Osteocyte (in vitro differentiated cells): ENCODE measurements at regions not wholly inside any gene's neighbourhood (a gene's known extent, or its start where the extent isn't known, plus 50 kb on each side); places are given as distances from the start of the nearest gene placed in this dataset.
A peak's percentile ranks its signal among the peaks of the same experiment; 100 is the strongest.

Experiments
- DNase-seq: peaks from one replicate; pipeline ENCODE4 v3.0.0; 2021; ENCODE audit warnings: mixed read lengths; ENCODE audit not compliant: unreplicated experiment; ENCODE audit errors: extremely low spot score
- H3K27ac Mint-ChIP-seq: one replicate; pipeline ENCODE4 v1.8.0; 2021; ENCODE audit warnings: mild to moderate bottlenecking, mixed read lengths; ENCODE audit not compliant: unreplicated experiment
- H3K27me3 Mint-ChIP-seq: one replicate; pipeline ENCODE4 v1.8.0; 2021; ENCODE audit warnings: mixed read lengths; ENCODE audit not compliant: unreplicated experiment
- H3K36me3 Mint-ChIP-seq: one replicate; pipeline ENCODE4 v1.8.0; 2021; ENCODE audit warnings: mixed read lengths; ENCODE audit not compliant: unreplicated experiment
- H3K4me1 Mint-ChIP-seq: one replicate; pipeline ENCODE4 v1.8.0; 2021; ENCODE audit warnings: mixed read lengths; ENCODE audit not compliant: unreplicated experiment
- H3K4me3 Mint-ChIP-seq: one replicate; pipeline ENCODE4 v1.8.0; 2021; ENCODE audit warnings: mild to moderate bottlenecking, moderate library complexity, mixed read lengths; ENCODE audit not compliant: unreplicated experiment
- H3K9me3 Mint-ChIP-seq: one replicate; pipeline ENCODE4 v1.8.0; 2021; ENCODE audit warnings: mixed read lengths; ENCODE audit not compliant: unreplicated experiment
- CTCF ChIP-seq: fragments of 200-600 bp; sonication (generic); IDR thresholded peaks from 2 replicates; pipeline ENCODE4 v1.5.0; 2021; ENCODE audit warnings: antibody characterized with exemption, mild to moderate bottlenecking, moderate library complexity

DNA sequence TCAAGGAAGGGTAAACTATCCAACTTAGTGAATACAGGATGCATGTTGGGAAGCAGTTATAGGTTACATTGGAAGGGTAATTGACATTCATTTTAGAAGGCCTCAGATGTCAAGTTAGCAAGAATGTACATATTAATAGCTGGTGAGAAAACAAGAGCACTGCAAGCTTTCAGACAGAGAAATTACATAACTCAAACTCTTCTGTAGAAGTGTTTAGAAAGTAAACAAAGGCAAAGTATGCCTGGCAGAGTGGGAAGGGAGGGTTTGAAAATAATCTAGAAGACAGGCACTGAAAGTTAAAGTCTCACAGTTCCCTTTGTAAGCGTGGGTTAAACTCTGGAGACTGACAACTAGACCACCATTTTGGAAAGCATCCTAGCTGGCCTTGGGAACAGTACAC lies 406.2 kb downstream of the ANKRD50 start:
- H3K36me3 Mint-ChIP-seq: no peaks in the 10 kb centered on the region
- no peak for TF ChIP-seq CTCF
- no peak overlapping the region for H3K4me3 Mint-ChIP-seq
- no peaks in the 10 kb centered on the region for H3K27me3 Mint-ChIP-seq
- H3K4me1 Mint-ChIP-seq: peaks cover 23% of the 10 kb centered on the region
- no peaks in the 10 kb centered on the region for H3K9me3 Mint-ChIP-seq
- H3K27ac Mint-ChIP-seq: peak overlapping the region; percentile 48
- DNase-seq: no peak

- Mint-ChIP-seq H3K27ac (no peak overlapping the region), H3K36me3 (no peaks in the 10 kb centered on the region), H3K4me1 (peaks cover 23% of the 10 kb centered on the region), H3K4me3 (no peak overlapping the region), H3K27me3 (no peaks in the 10 kb centered on the region), H3K9me3 (no peaks in the 10 kb centered on the region)
- no peak for DNase-seq
- no peak for TF ChIP-seq CTCF
These were observed 405.4 kb downstream of the ANKRD50 start for GRCh38 chr4:124307143-124307542.

GRCh38 chr4:124318292-124318691 lies 394.2 kb downstream of the ANKRD50 start:
- no peak for TF ChIP-seq CTCF
- Mint-ChIP-seq H3K27me3 (peaks cover 2% of the 10 kb centered on the region), H3K4me1 (peaks cover 7% of the 10 kb centered on the region), H3K36me3 (no peaks in the 10 kb centered on the region), H3K4me3 (no peak overlapping the region), H3K27ac (no peak overlapping the region), H3K9me3 (peaks cover 7% of the 10 kb centered on the region)
- DNase-seq: no peak

DNA sequence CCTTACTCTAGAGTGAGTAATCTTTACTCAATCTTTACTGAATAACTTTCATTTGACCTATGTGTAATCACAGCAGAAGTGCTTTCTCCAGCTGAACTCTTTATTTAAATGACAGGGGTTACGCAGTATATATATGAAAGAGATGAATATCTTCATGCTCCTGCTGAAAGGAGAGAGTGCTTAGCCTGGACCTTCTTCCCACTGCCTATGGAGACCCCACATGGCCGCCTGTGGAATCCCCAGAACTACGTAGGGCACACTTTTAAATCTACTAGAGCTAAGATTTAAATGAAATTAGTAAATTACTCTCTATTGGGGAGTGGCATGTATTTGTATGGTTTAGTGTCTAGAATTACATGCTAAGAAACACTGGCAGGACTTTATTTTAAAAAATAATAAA lies 391.2 kb downstream of the ANKRD50 start:
- TF ChIP-seq CTCF: peak; percentile 30
- DNase-seq: no peak
- H3K4me1 Mint-ChIP-seq: peaks cover 7% of the 10 kb centered on the region
- H3K27ac Mint-ChIP-seq: no peak overlapping the region
- H3K9me3 Mint-ChIP-seq: no peaks in the 10 kb centered on the region
- H3K36me3 Mint-ChIP-seq: no peaks in the 10 kb centered on the region
- H3K4me3 Mint-ChIP-seq: no peak overlapping the region
- H3K27me3 Mint-ChIP-seq: peaks cover 2% of the 10 kb centered on the region

- DNase-seq: no peak
- H3K9me3 Mint-ChIP-seq: no peaks in the 10 kb centered on the region
- peaks cover 2% of the 10 kb centered on the region for H3K27me3 Mint-ChIP-seq
- peaks cover 7% of the 10 kb centered on the region for H3K4me1 Mint-ChIP-seq
- H3K27ac Mint-ChIP-seq: no peak overlapping the region
- peak; percentile 65 for TF ChIP-seq CTCF
- no peak overlapping the region for H3K4me3 Mint-ChIP-seq
- H3K36me3 Mint-ChIP-seq: no peaks in the 10 kb centered on the region
These were observed 390.1 kb downstream of the ANKRD50 start for GRCh38 chr4:124322234-124323065.
